ENCODE measurements at regions not wholly inside any gene's neighbourhood (a gene's known extent, or its start where the extent isn't known, plus 50 kb on each side); places are given as distances from the start of the nearest gene placed in this dataset.

DNA sequence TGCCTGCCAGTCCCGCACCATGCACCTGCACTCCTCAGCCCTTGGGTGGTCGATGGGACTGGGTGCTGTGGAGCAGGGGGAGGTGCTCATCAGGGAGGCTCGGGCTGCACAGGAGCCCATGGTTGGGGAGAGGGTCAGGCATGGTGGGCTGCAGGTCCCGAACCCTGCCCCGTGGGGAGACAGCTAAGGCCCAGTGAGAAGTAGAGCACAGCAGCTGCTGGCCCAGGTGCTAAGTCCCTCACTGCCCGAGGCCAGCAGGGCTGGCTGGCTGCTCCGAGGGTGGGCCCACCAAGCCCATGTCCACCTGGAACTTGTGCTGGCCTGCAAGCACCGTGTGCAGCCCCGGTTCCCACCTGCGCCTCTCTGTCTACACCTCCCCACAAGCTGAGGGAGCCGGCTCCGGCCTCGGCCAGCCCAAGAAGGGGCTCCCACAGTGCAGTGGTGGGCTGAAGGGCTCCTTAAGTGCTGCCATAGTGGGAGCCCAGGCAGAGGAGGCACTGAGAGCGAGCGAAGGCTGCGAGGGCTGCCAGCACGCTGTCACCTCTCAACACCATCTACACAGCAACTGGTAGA lies 88.5 kb upstream of the ELAVL2 start:
- H3K27me3 ChIP-seq (ENCODE audit: low read depth) = no peaks in the 10 kb centered on the region
- H3K27ac ChIP-seq = no peak overlapping the region
- no peak for DNase-seq
- no peak for TF ChIP-seq CTCF (IDR thresholded peaks at IDR 0.05)
- H3K4me3 ChIP-seq = no peak overlapping the region
- no peak for ATAC-seq
- intact Hi-C loops (cut with DNase I) = no loop called here
- H3K36me3 ChIP-seq = no peaks in the 10 kb centered on the region
- no peaks in the 10 kb centered on the region for H3K4me1 ChIP-seq
- no peaks in the 10 kb centered on the region for H3K9me3 ChIP-seq

DNA sequence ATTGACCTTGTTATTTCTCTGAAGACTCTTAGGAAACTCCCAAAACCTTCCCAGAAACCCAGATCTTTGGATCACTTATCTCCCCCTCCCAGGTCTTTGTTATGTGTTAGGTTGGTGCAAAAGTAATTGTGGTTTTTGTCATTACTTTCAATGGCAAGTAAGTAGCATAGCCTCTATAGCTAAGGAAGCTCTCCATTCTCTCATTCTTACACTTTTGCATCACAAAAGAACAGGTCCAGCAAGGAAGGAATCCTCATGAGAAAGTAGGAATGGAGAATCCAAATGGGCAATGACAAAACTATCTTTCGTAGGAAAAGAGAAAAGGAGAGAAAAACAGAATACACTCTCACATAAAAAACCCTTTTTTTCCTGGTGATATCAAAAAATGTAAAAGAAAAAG lies 81.3 kb upstream of the ELAVL2 start:
- no peak overlapping the region for H3K4me3 ChIP-seq
- H3K9me3 ChIP-seq = no peaks in the 10 kb centered on the region
- no peaks in the 10 kb centered on the region for H3K36me3 ChIP-seq
- H3K27me3 ChIP-seq (ENCODE audit: low read depth) = no peaks in the 10 kb centered on the region
- no peak overlapping the region for H3K27ac ChIP-seq
- TF ChIP-seq CTCF (IDR thresholded peaks at IDR 0.05) = no peak
- H3K4me1 ChIP-seq = no peaks in the 10 kb centered on the region
- intact Hi-C loops (cut with DNase I) = no loop called here
- ATAC-seq (no peak), DNase-seq (no peak)

- Histone ChIP-seq H3K36me3 (no peaks in the 10 kb centered on the region), H3K4me3 (no peak overlapping the region), H3K9me3 (peaks cover 3% of the 10 kb centered on the region), H3K4me1 (no peaks in the 10 kb centered on the region), H3K27ac (no peak overlapping the region), H3K27me3 (ENCODE audit: low read depth) (no peaks in the 10 kb centered on the region)
- ATAC-seq = no peak
- no peak for DNase-seq
- intact Hi-C loops (cut with DNase I) = no loop called here
- no peak for TF ChIP-seq CTCF (IDR thresholded peaks at IDR 0.05)
Observed at GRCh38 chr9:23887781-23888180, 61.7 kb upstream of the ELAVL2 start.
